GM13977 (cell line): ENCODE measurements at regions not wholly inside any gene's neighbourhood (a gene's known extent, or its start where the extent isn't known, plus 50 kb on each side); places are given as distances from the start of the nearest gene placed in this dataset.

Experiments used
- DNase-seq: peaks from one replicate; pipeline ENCODE4 v3.0.0; 2012; ENCODE audit warnings: low spot score
- in situ Hi-C: fragments of 300-500 bp; cut with MboI; formaldehyde crosslinking; loops from one replicate; pipeline ENCODE4 v1.12.0; 2022; ENCODE audit warnings: low sequenced_read_pairs, low pct_unique_long_range_greater_than_20kb, mixed read lengths, inconsistent platforms; ENCODE audit not compliant: unreplicated experiment
- TF ChIP-seq, protein P1 (sequence below): IDR thresholded peaks from 2 replicates; pipeline ENCODE4 v1.5.1; 2012; ENCODE audit warnings: mild to moderate bottlenecking, control low read depth; ENCODE audit not compliant: insufficient read depth; ENCODE audit errors: extremely low read depth, missing control alignments

DNA sequence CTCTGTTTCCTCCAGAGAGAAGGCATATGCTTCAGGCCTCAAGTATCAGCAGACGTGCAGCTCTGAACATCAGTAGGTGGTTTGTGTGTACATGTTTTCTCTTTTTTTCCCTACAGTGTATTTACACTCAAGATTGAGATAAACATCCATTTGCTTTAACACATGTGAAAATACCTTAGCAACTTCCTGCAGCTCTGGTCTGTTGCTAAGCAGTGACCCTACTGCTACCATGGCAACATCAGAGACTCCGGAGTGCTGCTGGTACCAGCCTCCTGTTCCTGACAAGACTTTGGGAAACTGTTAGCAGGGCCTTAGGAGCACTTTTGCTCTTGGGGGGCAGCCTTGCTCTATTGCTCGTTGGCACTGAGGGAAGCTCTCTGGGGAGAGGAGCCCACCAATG, 221.2 kb upstream of the PLET1 start:
- in situ Hi-C loops = no loop called here
- DNase-seq = no peak
- TF ChIP-seq, protein P1, sequence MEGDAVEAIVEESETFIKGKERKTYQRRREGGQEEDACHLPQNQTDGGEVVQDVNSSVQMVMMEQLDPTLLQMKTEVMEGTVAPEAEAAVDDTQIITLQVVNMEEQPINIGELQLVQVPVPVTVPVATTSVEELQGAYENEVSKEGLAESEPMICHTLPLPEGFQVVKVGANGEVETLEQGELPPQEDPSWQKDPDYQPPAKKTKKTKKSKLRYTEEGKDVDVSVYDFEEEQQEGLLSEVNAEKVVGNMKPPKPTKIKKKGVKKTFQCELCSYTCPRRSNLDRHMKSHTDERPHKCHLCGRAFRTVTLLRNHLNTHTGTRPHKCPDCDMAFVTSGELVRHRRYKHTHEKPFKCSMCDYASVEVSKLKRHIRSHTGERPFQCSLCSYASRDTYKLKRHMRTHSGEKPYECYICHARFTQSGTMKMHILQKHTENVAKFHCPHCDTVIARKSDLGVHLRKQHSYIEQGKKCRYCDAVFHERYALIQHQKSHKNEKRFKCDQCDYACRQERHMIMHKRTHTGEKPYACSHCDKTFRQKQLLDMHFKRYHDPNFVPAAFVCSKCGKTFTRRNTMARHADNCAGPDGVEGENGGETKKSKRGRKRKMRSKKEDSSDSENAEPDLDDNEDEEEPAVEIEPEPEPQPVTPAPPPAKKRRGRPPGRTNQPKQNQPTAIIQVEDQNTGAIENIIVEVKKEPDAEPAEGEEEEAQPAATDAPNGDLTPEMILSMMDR = no peak

DNA sequence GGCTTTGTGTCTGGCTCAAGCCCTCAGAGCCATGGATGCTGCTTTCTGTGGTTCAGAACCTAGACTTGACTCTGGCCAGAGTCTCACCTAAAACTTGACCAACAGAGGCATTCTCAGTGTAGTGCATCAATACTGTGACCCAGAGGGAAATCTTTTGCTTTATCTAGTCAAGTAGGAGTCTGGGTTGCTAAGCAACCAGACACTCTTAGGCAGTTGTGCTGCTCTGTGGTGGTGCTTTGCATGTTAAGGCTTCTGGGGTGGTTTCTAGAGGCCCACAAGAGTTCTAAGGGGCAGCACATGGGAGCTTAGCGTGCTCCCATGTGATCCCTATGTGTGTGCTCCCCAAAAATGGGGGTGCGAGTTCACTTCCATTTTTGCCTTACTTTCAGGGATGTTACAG, 224.6 kb upstream of the PLET1 start:
- in situ Hi-C loops = no loop called here
- DNase-seq = no peak
- TF ChIP-seq, protein P1 = no peak

DNA sequence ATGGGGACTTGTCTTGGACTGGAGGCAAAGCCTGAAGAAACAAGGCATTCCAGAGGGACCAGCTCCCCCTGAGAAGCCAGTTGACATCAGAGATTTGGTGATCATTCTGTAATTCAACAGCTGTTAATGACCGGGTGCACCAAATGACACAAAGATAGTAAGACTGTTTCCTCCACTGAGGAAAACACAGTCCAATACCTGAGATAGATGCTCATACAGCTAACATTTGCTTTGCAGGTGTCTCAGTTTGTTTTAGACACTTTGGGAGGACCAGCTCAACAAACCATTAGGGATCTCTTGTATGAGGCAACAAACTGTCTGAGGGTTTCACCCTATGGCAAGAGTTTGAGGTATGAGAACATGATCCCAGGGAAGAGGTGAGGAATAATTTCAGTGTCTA, 237.2 kb upstream of the PLET1 start:
- in situ Hi-C loops = no loop called here
- no peak for DNase-seq
- TF ChIP-seq, protein P1 = no peak

DNA sequence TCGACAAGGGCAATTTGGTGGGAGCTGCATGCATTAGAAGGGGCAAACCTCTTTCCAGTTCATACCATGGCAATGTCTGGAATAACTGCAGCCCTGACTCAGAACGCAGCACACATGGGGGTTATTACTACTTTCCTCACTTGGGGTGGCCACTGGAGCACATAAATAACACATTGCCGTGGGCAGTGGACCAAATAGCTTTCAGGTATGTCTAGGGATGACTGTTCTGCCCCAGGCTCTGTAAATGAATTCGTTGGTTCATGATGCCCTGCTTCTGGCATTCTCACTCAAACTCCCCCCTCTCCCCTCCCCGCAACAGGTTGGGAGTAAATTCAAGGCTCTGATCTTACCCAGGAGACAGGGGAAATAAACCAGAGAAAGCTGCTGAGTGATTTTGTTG, 238.0 kb upstream of the PLET1 start:
- no peak for DNase-seq
- in situ Hi-C loops = no loop called here
- TF ChIP-seq, protein P1 = no peak

DNA sequence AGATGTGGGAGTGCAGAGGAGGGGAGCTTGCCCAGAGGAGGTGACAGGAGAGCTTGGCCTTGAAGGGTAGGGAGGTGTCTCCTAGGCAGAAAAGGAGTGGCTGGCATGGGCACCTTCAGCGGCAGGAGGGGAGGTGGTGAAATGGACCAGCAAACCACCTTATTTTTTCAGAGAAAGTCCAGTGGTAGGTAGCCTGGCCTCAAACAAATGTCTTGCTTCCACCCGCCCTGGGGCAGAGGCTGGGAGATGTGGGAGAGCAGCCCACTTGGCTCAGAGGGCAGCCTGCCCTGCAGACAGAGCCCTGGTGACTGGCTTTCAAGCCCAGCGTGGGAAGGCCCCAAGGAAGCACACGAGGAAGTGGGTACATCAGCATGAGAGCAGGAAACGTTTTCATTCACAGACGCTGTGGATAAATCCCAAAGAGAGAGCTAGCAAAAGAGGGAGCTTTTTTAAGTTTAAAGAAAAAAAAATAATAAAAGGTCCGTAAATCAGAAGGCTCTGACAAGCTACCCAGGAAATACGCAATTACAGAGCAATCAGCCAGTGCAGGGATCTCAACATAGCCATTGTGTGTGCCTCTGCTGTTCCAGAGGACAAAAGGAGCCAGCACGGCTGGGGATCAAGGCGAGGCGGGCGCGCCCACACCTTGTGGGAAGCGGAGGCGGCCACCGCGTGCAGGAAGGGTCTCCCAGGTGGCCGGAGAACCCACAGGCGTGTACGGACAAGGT, 238.7 kb upstream of the PLET1 start:
- no peak for DNase-seq
- TF ChIP-seq, protein P1 = no peak
- in situ Hi-C loops = no loop called here

DNA sequence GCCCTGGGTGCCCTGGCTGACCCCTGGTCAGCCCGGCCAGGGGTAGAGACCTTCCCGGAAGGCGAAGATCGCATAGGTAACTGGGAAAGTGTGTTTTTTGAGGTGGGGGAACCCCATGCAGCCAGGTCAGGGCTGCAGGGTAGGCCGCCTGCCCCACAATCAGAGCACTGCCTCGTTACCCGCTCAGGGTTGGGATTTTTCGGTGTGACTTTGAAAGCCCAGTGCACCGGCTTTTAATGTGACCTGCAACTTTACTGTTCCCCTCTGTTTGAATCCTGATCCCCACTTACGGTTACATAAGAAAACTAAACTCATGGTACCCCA, 239.2 kb upstream of the PLET1 start:
- in situ Hi-C loops = no loop called here
- TF ChIP-seq, protein P1 = no peak

More for the DNA sequence above, 239.2 kb upstream of the PLET1 start:
- no peak for DNase-seq
